Smooth muscle cell (in vitro differentiated cells): ENCODE measurements at regions not wholly inside any gene's neighbourhood (a gene's known extent, or its start where the extent isn't known, plus 50 kb on each side); places are given as distances from the start of the nearest gene placed in this dataset.
A peak's percentile ranks its signal among the peaks of the same experiment; 100 is the strongest.

Experiments
- DNase-seq: peaks from one replicate; lab custom pipeline; 2025; ENCODE audit not compliant: unreplicated experiment; lab: John Stamatoyannopoulos, UW
- H2AFZ ChIP-seq: fragments of 200-600 bp; sonication (generic); 2 replicates; pipeline ENCODE4 v1.6.0; 2016; ENCODE audit warnings: antibody characterized with exemption, low read depth, mild to moderate bottlenecking
- H3F3A ChIP-seq: fragments of 200-600 bp; sonication (generic); 2 replicates; pipeline ENCODE4 v1.6.0; 2017; ENCODE audit warnings: antibody characterized with exemption, low read depth
- H3K27ac ChIP-seq: fragments of 200-600 bp; sonication (generic); 2 replicates; pipeline ENCODE4 v1.5.1; 2016; ENCODE audit warnings: low read depth, mild to moderate bottlenecking
- H3K27me3 ChIP-seq: fragments of 200-600 bp; sonication (generic); 2 replicates; pipeline ENCODE4 v1.6.1; 2016; ENCODE audit warnings: low read depth, mild to moderate bottlenecking
- H3K36me3 ChIP-seq: fragments of 200-600 bp; sonication (generic); 2 replicates; pipeline ENCODE4 v1.5.1; 2016; ENCODE audit warnings: low read depth
- H3K4me1 ChIP-seq: fragments of 200-600 bp; sonication (generic); 2 replicates; pipeline ENCODE4 v1.5.1; 2016; ENCODE audit warnings: low read depth
- H3K4me2 ChIP-seq: fragments of 200-600 bp; sonication (generic); 2 replicates; pipeline ENCODE4 v1.6.0; 2016; ENCODE audit warnings: mild to moderate bottlenecking
- H3K4me3 ChIP-seq: fragments of 200-600 bp; sonication (generic); 2 replicates; pipeline ENCODE4 v1.5.1; 2016; ENCODE audit warnings: mild to moderate bottlenecking
- H3K79me2 ChIP-seq: fragments of 200-600 bp; sonication (generic); 2 replicates; pipeline ENCODE4 v1.6.0; 2016; ENCODE audit warnings: low read depth, mild to moderate bottlenecking
- H3K9ac ChIP-seq: fragments of 200-600 bp; sonication (generic); 2 replicates; pipeline ENCODE4 v1.6.0; 2016; ENCODE audit warnings: low read depth
- H3K9me3 ChIP-seq: fragments of 200-600 bp; sonication (generic); replicated peaks from 2 replicates; pipeline ENCODE4 v1.5.1; 2016; ENCODE audit warnings: low read depth
- H4K20me1 ChIP-seq: fragments of 200-600 bp; sonication (generic); 2 replicates; pipeline ENCODE4 v1.6.0; 2016; ENCODE audit warnings: low read depth
- CTCF ChIP-seq: fragments of 200-600 bp; sonication (generic); IDR thresholded peaks from 2 replicates; pipeline ENCODE4 v1.5.1; 2017; ENCODE audit warnings: borderline replicate concordance, mild to moderate bottlenecking, antibody characterized with exemption; ENCODE audit not compliant: insufficient read depth, poor library complexity, severe bottlenecking
- WGBS: methylation state at CpG from one replicate; pipeline ENCODE4 v1.1.7; 2016; ENCODE audit warnings: low lambda C conversion rate; 5-methylcytosine and 5-hydroxymethylcytosine counted together

DNA sequence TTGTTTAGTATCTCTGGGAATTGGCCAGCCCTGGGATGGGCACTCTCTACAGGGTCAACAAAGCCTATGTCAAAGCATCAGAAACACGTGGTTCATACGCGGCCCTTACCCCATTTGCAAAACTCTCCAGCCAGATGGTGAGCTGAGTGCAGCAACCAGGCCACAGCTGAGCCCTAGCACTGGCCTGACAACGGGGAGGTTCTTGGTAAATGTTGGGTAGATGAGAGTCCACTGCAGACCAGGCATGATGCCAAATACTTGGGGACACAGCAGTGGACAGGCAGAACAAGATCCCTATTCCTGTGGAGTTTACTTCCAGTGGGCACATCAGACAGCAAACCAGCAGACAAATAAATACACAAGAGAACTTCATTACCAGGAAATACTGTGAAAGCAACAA, 172.1 kb upstream of the SYT13 start:
- TF ChIP-seq CTCF: no peak
- Histone ChIP-seq H3K27ac (peak overlapping the region; percentile 75), H3K27me3 (peaks cover 7% of the 10 kb centered on the region), H3K4me1 (no peaks in the 10 kb centered on the region), H3K79me2 (no peaks in the 10 kb centered on the region), H3K4me3 (no peak overlapping the region), H3K9me3 (no peaks in the 10 kb centered on the region), H4K20me1 (no peaks in the 10 kb centered on the region), H3K4me2 (no peak overlapping the region), H3F3A (no peaks in the 10 kb centered on the region), H3K36me3 (no peaks in the 10 kb centered on the region), H2AFZ (no peak overlapping the region), H3K9ac (no peak overlapping the region)
- no peak for DNase-seq
- 95% methylated on average over 4 of the region's 4 CpGs for WGBS

DNA sequence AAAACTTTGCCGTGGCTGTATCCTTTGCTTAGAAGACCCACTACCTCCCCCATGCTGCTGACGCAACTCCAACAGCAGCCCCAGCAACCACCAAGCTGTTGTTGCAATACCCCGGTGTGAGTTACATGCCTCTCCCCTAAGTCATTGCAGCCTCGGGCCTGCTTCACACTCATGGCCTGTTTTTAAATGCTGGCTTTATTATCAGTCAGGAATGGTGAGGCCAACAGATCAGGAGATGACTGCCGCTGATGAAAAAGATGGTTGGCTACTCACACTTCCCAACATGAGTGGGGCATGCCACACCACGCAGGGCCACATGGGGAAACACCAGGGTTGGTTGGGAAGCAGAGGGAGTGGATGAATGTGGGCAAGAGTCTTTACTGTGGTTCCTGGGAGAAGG, 171.5 kb upstream of the SYT13 start:
- Histone ChIP-seq H3K36me3 (no peaks in the 10 kb centered on the region), H3K27me3 (peaks cover 6% of the 10 kb centered on the region), H4K20me1 (no peaks in the 10 kb centered on the region), H3K4me1 (no peaks in the 10 kb centered on the region), H3K9ac (no peak overlapping the region), H3K4me2 (peak overlapping the region; percentile 43), H3K9me3 (no peaks in the 10 kb centered on the region), H2AFZ (no peak overlapping the region), H3F3A (no peaks in the 10 kb centered on the region), H3K27ac (peak overlapping the region; percentile 75), H3K79me2 (no peaks in the 10 kb centered on the region), H3K4me3 (no peak overlapping the region)
- DNase-seq: no peak
- WGBS: 12% methylated on average over 6 of the region's 6 CpGs
- TF ChIP-seq CTCF: no peak

- Histone ChIP-seq H4K20me1 (no peaks in the 10 kb centered on the region), H3K36me3 (no peaks in the 10 kb centered on the region), H3K4me1 (no peaks in the 10 kb centered on the region), H3K4me3 (no peak overlapping the region), H3K9me3 (no peaks in the 10 kb centered on the region), H3F3A (no peaks in the 10 kb centered on the region), H3K27ac (no peak overlapping the region), H2AFZ (no peak overlapping the region), H3K4me2 (no peak overlapping the region), H3K9ac (no peak overlapping the region), H3K27me3 (no peaks in the 10 kb centered on the region), H3K79me2 (no peaks in the 10 kb centered on the region)
- DNase-seq: no peak
- TF ChIP-seq CTCF: no peak
- 79% methylated on average over 6 of the region's 6 CpGs for WGBS
Observed at GRCh38 chr11:45456686-45457085, 170.5 kb upstream of the SYT13 start.

- Histone ChIP-seq H3K27ac (no peak overlapping the region), H3K79me2 (no peaks in the 10 kb centered on the region), H3K4me3 (no peak overlapping the region), H4K20me1 (no peaks in the 10 kb centered on the region), H3K9ac (no peak overlapping the region), H3F3A (no peaks in the 10 kb centered on the region), H3K27me3 (no peaks in the 10 kb centered on the region), H2AFZ (no peak overlapping the region), H3K36me3 (no peaks in the 10 kb centered on the region), H3K9me3 (no peaks in the 10 kb centered on the region), H3K4me1 (no peaks in the 10 kb centered on the region), H3K4me2 (no peak overlapping the region)
- WGBS: 80% methylated on average over 6 of the region's 6 CpGs
- DNase-seq: no peak
- no peak for TF ChIP-seq CTCF
Observed at GRCh38 chr11:45455536-45455935, 169.4 kb upstream of the SYT13 start.
